Embryonic facial prominence (tissue), 1 donor: ENCODE measurements at regions not wholly inside any gene's neighbourhood (a gene's known extent, or its start where the extent isn't known, plus 50 kb on each side); places are given as distances from the start of the nearest gene placed in this dataset.

Experiments used
- DNase-seq: peaks from one replicate; pipeline ENCODE4 v3.0.0-alpha.2; 2016; ENCODE audit errors: extremely low spot score

DNA sequence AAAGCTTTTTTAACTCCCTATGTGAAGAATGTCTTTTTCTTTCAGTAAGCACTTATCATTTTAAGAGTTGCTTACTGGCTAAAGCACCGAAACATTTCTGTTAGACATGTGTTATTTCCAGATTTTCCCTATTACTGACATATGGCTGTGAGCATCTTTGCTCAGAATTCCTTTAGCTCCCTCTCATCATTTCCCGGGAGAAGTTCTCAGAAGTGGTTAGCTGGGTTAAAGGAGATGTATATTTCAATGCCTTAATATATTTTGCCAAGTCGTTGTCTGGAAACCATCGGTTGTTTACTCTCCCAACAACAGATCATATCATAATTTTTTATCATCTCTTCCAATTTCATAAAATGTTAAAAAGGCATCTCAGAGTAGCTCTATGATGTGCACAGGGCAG, 396.5 kb downstream of the OCA2 start:
- peak; percentile 16 for DNase-seq

DNA sequence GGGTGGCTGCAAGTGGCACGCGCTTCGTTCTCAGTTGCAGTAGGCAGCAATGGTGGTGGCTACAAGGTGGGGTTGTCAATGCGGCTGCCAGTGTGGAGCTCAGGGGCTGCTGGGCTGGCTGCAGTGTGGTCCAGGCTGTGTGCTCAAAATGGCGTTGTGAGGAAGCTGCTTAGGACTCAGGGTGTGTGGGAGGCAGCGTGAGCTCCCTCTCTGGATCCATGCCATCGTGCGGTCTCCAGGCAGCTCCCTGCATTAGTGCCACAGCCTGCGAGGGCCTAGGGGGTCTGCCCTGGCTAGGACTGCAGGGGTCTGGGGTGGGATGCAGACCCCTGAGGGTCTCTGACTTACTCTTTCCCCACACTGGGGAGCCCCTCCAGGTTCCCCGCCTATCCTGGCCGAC, 397.2 kb downstream of the OCA2 start:
- DNase-seq = no peak

DNA sequence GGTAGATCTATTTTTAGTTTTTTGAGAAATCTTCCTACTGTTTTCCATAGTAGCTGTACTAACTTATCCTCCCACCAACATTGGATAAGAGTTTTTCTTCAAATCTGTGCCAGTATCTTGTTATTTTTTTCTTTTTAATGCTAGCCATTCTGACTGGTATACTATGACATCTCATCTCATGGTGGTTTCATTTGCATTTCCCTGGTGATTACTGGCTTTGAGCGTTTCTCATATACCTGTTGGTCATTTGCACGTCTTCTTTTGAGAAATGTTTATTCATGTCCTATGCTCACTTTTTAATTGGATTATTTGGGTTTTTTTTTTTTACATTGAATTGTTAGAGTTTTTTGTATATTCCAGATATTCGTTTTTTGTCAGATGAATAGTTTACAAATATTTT, 398.1 kb downstream of the OCA2 start:
- no peak for DNase-seq

DNA sequence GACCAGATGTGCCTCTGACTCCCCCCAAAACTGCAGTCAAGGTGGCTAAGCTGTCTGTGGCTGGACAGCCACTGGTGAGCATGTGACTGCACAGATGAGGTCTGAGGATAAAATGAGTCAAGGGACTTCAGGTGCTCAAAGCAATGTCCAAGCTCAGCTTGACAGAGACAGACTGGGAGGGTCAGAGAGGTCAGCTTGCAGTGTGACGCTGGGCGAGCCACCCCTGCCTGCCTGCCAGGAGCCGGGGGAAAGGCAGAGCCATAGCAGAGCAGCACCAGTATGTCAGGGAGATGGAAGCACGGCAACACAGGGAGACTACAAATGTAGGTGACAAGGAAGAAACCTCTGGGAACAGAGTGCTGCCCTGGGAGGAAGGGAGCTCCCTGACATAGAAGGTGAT, 399.4 kb downstream of the OCA2 start:
- DNase-seq = no peak

DNA sequence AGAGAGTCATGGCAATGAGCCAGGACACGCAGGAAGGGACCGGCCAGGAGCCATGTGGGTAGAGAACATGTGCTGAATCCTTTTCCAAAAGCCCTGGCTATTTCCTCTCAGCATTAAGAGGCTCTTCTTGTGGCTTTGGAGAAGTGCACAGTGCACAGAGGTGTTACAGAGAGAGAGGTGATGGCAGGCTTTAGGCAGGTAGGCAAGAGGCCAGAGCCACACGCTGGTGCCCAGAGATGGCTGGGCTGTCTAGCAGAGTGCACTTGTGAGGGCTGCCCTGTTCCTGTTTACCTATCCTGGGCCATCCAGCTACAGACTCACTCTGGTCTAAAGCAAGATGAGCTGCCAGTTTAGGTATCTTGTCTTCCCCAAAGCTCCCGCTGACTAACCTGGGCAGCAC, 402.6 kb downstream of the OCA2 start:
- DNase-seq = no peak

DNA sequence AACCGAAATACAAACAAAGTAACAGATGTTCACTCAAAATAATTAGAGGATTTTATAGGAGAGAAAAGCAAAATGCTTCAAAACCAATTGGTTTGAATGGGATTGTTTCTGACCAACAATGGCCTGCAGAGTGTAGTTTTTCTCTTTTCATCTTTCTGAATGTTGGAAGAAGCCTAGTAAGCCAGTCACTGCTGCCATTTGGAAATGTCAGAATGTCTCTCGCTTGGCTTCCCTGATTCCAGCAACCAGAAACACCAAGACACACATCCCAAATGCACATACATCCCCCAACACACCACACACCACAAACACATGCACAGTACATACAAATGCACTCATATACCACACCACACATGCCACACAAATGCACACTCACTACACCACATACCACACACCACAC, 403.4 kb downstream of the OCA2 start:
- DNase-seq = no peak

DNA sequence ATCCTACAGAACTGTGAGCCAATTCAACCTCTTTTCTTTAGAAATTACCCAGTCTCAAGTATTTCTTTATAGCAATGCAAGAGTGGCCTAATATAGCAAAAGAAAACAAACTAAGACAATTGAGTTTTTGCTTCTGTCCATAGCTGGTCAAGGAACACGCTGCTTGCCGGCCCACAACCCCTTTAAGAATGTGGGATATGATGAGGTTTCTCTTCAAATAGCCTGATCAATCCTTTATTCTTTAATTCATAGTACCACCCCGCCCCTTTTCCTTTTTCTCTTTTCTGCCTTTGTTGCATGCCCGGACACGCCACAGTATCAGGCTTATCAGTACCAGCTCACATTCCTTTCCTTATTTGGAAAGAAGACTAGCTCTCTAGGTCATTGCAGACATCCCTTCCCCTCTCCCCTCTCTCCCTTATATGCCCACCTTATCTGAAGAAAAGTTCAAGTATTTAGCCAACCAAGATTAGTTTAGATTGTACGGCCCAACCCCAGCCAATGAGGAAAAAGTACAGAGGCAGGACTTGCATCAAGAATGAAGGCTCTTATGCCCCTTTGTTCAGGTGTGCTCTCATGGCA, 404.5 kb downstream of the OCA2 start:
- no peak for DNase-seq

DNA sequence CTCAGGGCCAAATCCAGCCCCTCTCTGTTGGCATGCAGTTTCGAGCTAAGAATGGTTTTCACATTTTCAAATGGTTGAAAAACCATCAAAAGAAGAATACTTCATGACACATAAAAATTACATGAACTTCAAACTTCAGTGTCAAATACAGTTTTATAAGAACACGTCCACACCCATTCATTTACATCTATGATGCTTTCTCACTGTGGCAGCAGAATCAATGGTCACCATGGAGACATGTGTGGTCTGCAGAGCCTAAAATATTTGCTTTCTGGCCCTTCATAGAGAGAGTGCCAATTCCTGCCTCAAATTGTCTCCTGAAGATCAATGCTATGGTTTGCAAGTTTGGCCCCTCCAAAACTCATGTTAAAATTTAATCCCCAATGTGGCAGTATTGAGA, 405.8 kb downstream of the OCA2 start:
- DNase-seq = no peak

DNA sequence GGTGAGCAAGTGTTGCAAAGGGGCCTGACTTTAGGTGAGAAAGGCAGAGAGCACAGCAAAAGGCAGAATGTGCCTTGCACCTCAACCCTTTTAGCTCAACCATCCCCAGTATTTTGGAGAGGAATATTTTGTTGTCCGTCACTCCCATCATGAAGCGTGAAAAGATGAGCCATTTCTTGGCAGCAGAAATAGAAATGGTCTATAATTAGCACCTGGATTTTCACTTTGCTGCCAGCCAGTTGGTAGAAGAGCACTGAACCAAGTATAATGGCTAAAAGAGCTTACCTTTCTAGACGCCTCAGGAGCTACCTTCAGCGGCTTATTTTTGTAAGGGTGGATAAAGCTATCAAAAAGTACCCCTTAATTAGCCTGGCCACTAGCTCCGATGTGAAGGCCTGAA, 406.7 kb downstream of the OCA2 start:
- DNase-seq = no peak

DNA sequence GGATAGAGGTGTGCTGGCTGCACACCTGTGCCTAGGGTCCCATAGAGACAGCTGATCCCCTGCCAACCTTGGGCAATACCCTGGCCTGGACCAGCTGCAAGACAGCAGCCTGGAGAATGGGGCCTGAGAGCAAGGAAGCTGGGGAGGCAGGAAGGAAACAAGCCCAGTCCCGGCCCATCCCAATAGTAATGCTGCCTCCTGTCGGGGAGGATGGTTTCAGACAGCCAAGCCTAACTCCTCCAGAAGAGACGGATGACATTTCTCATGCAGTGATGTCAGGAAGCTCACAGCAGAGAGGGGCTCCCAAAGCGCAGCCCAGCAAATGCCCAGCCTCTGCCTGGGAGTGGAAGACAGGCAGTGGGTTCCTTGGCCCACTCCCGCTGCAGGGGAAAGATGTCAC, 408.8 kb downstream of the OCA2 start:
- DNase-seq = no peak

DNA sequence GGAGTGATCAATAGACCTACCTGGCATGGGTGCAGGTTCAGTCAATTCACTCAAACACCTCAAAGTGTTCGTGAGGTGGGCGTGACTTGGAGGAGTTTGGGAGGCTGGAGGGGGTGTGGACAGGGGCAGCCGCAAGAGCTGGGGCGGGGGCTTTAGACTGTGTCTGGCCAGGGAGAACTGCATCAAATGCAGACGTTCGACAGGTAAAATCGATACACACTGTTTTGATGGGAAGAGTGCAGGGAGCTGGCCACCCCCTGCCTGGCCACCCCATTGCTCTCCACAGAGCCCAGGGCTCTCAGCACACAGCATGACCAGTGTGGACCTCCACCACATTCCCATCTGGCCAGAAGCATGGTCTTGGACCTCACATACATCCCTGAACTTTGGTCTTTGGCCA, 412.1 kb downstream of the OCA2 start:
- no peak for DNase-seq

DNA sequence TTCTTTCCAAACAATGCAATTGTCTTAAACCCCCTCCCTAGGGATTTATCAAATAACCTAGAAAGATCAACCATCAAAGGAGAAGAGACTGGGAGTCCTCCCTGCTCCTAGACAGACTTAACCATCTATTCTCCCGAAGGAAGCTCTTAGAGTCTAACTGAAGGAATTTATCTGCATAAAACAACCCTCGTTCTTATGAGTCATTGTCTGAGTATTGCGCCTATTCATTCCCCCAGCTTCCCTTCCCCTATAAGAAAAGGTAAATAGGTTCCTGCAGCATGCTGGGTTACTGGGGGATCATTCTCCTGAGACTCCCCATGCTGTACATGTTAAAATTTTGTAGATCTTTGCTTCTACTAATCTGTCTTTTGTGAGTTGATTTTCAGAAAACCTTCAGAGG, 412.7 kb downstream of the OCA2 start:
- no peak for DNase-seq

DNA sequence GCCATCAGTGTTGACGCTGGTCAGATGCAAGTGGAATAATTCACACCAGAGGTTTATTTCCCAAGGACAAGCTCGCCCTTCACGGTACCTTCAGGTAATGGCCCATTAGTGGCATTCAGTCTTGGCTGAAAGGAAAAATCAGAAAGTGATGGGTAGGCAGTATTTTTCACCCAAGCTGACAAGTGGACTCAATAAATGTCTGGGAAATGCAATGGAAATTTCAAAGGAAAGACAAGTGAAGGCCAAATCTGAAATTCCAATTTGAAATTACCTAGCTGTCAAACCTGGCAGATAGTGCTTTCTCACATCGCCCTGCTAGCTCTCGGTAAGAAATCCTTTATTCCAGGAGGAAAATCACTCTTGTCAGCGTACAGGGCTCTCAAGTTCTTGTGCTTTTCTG, 413.5 kb downstream of the OCA2 start:
- no peak for DNase-seq

DNA sequence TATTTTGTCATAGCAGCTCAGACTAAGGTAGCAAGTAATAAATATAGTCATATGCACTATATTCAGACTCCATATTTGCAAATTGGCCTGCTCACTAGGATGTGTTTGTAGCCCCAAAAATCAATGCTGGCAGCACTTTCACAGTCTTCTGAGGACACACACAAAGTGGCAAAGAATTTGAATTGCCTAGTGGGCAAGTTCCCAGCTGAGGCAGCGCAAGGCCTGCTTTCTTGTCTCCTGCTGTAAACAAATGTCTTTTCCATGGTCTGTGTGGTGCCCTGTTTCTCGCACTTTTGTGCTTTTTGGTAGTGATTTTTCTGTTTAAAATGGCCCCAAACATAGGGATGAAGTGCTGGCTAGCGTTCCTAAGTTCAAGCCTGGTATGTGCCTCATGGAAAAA, 416.0 kb downstream of the OCA2 start:
- DNase-seq = no peak

DNA sequence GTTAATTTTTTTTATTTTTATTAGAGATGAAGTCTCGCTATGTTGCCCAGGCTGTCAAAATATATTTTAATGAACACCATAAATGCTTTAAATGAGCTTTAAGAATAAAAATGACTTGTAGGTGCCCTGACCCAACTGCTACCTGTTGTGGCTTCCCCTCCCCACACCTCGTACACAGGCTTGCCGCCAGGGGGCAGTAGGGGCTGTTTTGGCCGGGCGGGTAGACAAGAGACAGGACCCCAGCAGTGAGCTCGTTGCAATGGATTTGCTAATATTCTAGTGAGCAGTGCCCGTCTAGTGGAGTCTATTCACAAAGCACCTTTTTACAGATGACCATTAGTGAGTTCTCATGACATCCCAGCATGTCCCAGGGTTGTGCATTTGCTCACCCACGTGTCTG, 418.1 kb downstream of the OCA2 start:
- no peak for DNase-seq

DNA sequence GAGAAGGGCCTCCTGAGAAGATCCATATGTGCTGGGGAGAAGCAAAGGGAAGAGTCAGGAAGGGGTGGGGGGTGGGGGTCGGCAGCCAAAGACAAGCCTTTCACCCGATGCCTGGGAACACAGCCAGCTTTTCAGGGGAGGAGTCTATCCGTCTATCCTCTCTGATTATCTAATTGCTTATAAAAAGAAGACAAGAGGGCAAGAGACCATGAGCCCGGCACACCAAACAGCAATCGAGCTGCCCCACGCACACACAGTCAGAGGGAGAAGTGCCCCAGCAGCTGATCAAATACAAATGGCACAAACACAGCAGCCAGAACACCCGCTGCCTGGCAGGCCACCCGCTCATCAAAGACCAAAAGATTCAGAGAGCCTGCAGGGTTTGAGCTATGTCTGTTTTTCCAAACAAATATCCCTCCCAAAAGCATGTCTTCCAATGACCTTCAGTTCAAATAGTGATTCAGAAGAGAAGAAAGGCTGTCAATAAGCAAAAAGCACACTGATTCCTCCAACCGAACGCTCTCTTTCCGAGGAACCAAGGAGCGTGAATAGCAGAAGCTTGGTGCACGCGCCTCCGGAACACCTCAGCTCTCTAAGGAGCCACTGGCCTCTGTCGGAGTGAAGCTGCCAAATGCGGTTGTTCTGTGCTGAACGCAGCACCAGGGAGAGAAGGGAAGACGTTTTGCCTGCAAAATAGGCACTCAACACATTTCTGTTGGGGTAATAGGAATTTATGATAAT, 419.2 kb downstream of the OCA2 start:
- DNase-seq = no peak

DNA sequence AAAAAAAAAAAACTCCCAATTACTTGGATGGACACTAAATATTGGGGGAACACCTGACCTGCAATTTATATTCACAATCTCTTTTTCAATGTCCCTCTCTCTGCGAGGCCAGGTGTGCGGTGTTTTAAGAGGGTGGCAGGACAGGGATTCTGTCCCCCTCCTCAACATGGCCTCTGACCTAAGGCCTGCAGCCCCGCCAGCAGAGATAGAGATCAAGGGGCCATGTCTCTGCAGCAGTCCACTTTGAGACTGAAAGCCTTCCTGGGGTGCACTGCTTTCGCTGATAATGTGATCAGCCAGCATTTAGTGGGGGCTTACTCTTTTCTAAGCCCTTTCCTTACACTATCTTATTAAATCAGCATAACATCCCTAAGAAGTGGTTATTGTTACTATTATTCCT, 419.9 kb downstream of the OCA2 start:
- DNase-seq = no peak

DNA sequence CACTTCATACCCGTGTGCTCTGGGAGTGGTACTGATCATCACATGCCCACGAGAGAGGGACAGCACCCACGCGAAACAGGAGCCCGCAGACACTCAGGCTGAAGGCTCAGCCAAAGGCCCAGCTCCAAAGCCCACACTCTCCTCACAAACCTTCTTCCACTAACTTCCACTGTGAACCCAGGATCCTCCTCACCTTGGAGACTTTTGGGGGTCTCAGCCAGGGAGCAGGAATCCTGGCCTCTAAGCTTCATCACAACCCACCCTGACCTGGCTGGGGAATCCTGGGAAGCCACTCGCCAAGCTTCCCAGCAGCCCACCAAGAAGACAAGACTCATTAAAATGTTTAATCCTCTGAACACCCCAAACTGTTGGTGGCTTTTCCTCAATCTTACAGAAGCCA, 421.2 kb downstream of the OCA2 start:
- DNase-seq = no peak

DNA sequence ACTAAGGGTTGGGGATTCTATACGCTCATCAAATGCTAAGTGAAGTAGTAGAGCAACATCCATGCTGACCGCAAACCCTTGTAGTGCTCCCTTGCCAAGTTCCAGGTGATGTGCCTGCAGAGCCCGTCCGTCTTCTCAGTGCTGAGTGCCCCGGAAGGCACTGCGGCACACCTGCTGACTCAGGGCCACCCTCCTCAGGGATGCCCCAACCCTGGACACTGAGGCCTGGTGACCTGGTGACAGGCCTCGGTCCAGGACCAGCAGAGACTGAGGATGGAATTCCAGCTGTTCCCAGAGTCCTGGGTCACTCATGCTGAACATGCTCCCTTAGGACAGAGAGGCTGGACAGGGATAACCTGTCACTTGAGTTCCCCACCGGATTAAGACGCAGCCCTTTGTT, 422.5 kb downstream of the OCA2 start:
- DNase-seq = no peak

DNA sequence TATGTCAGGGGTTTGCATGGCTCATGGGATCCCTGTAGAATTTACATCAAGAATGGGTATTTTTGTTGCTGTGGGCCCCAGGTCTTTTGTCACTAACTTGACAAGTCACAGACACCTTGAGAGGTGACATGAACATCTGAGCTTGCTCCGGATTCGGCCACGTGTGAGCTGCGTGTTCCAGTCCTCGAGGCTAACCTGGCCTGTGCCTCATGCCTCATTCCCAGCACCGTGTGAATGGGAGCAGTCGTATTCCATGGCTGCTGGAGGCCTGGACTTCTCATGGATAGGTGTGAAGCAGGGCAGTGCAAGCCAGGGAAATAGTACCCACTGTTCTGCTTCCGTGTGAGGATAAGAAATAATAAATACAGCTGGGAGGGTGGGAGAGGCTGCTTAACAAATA, 423.5 kb downstream of the OCA2 start:
- DNase-seq = no peak

DNA sequence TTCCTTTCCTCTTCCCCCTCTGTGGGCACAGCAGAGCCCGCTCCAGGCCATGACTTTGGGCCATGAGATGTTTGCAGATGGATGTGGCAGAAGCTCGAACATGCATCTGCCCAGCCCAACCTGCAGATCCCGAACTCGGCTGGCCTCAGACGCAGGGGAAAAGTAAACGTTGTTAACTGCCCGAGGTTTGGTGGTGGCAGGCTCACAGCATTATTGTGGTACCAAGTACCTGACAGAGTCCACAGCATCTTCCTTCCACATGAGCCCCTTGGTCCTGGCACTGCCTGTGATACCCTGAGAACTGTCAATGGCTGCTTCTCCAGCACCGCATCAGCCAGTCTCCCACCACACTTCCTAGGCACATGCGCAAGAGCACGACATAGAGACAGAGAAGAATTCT, 424.3 kb downstream of the OCA2 start:
- DNase-seq = no peak

DNA sequence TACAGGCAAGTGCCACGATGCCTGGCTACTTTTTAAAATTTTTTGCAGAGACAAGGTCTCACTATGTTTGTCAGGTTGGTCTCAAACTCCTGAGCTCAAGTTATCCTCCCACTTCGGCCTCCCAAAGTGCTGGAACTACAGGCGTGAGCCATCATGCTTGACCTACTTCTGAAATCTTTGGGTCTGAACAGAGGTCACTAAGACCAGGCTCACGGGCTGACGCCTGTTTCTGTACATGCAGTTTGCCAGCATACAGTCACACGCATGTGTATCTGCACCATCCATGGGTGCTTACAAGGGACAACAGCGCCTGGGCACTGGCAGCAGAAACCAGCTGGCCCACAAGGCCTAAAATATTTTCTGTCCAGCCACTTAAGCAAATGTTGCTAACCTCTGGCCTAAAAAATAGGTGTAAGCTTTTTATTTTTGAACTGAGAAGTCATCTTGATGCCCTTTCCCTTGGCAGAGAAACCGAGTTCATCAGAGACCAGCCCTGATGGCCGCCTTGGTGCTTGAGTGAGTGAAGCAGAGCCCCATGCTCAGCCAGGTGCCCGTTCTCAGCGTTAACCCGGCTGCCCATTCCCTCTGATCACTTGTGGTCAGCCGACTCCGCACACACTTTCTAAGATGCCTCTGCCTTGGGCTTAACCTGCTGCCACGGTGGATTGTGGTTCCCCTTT, 425.2 kb downstream of the OCA2 start:
- no peak for DNase-seq

DNA sequence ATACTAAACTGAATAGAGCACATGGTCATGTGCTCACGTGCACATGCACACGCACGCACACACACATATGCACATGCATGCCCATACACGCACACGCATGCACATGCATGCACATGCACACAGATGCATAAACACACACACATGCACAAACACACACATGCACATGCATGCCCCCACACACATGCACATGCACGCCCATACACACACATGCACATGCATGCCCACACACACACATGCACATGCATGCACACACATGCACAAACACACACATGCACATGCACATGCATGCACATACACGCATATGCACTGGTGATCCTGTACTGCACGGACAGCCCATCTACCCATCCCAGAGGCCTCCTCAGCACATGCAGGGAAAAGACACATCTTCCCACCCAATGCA, 426.6 kb downstream of the OCA2 start:
- no peak for DNase-seq
